NCI-H526 treated with DMSO at 0.1 percent for 48 hours (cell line): ENCODE measurements at regions not wholly inside any gene's neighbourhood (a gene's known extent, or its start where the extent isn't known, plus 50 kb on each side); places are given as distances from the start of the nearest gene placed in this dataset.

Experiments used
- DNase-seq: peaks from one replicate; lab custom pipeline; 2025; lab: John Stamatoyannopoulos, UW

DNA sequence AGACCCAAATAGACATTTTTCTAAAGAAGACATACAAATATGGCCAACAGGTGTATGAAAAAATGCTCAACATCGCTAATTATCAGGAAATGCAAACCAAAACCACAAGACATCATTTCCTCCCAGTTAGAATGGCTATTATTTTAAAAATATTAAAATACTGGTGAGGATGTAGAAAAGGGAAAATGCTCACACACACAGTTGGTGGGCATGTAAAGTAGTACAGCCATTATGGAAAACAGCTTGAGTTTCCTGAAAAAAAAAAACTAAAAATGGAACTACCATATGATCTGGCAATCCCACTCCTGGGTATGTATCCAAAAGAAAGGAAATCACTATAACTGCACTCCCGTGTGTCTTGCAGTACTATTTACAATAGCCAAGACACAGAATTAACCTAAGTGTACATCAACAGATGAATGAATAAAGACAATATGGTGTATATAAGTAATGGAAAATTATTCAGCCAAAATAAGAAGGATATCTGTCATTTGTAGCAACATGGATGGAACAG lies 128.9 kb upstream of the DKK2 start:
- no peak for DNase-seq

GRCh38 chr4:107156443-107156842 lies 120.3 kb upstream of the DKK2 start:
- no peak for DNase-seq

DNA sequence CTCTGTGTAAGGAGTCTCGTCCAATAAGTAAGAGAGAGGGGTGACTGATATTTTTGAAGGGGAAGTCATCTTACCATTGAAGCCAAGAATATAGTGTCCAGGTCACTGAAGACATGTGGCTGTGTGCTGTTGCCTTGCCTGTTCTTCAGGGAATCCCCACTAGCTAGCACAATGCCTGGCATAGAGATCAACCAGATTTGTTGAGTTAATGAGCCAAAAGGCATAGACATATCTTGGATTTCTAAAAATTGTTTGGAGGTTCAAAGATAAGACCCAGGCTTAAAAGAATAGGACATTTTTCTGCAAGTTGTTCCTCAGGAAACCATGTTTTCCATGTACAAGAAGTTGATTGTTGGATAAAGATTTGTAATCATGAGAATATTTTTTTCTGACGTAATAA lies 119.3 kb upstream of the DKK2 start:
- DNase-seq = no peak

- DNase-seq = no peak
These were observed 117.8 kb upstream of the DKK2 start for GRCh38 chr4:107153956-107154355.

- no peak for DNase-seq
These were observed 117.1 kb upstream of the DKK2 start for GRCh38 chr4:107153228-107153627.

DNA sequence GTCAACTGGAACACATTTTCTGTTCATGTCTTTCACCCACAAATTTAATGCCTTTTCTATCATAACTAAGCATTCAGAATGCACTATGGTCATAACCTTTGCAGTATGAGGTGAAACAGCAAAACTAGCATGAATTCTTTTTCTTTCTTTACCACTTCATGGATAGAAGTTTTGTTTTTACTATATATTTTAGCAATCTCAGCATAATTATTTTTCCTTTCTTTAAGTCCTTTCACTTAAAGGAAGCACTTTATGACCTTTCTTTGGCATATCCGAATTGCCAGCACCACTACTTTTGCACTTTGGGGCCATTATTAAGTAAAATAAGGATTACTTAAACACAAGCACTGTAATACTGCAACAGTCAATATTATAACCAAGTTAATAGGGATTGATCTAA lies 115.1 kb upstream of the DKK2 start:
- DNase-seq = no peak

DNA sequence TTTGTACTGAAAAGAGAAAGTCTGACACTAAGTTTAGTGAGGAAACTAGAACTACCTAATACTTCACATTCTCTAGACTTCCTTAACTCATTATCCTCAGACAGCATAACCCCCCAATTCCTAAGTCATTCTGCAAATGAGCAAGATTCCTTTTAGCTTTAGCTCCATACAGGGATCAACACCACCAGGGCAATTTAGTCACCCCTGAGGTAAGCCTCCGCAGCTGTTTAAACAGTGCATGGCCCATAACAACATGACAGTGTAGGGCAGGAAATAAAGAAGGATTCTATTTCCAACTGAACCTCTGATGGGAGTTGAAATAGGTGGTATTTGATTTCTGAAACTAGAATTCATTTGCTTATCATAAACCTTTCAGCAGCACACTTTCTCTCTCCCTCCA lies 112.8 kb upstream of the DKK2 start:
- no peak for DNase-seq

DNA sequence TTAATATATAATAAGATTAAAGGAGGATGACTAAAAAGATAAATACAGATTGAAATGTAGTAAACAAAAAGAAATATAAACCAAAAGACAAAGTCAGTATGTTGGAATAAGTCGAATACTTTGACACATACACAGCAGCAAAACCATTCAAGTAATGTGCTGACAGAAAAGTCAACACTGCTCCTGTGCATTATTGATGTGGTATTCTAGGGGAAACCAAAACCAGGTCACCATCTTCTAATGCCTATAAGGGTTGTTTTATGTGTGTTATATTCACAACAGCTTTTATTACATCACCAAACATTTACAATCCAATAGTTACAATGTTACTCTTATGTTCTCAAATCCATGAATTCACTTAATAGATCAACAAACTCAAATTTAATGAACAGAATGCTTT lies 111.8 kb upstream of the DKK2 start:
- no peak for DNase-seq

- no peak for DNase-seq
These were observed 102.3 kb upstream of the DKK2 start for GRCh38 chr4:107138433-107138832.

DNA sequence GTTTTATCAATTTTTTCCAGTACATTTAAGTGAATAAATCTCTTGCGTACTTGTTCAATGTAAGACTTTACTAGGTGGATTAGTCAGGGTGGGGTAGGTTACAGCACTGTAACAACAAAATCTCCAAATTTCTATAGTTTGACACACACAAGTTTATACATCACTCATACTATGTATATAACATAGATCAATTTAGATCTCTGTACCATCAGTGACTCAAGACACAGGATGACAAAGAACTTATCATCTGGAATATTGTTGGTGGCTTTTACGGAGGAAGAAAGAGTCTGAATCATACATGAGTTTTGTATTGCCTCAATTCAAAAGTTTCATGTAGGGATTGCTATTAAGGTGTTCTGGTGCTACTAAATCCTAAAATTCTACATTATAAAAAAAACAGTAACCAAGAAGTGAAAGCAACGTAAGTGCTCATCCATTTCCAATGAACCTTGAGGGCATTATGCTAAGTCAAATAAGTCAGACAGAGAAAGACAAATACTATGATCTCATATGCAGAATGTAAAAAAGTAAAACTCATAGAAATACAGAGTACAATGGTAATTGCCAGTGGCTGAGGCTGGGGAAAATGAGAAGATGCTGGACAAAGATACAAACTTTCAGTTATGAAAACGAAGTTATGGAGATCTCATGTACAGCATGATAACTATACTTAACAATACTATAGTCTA lies 98.0 kb upstream of the DKK2 start:
- DNase-seq = no peak

DNA sequence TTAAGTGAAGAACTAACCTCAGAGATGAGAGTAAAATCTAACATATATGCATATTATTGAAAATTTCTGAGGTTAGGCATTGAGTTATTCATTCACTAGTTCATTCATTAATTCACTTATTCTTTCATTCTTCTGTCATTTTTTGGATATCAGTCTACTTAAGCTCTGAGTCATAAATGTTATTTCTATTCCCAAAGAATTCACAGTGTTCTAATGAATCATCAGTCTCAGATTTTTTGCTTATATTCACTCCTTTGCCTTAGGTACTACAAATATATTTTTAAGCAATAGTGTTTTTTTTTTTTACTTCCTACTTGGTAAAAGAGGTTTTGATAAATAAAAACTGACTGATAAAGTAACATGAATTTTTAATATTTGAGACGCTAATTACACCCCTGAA lies 95.2 kb upstream of the DKK2 start:
- no peak for DNase-seq

- DNase-seq = no peak
These were observed 94.0 kb upstream of the DKK2 start for GRCh38 chr4:107130157-107130556.

- no peak for DNase-seq
These were observed 93.5 kb upstream of the DKK2 start for GRCh38 chr4:107129611-107130010.

- DNase-seq = no peak
These were observed 93.0 kb upstream of the DKK2 start for GRCh38 chr4:107129076-107129475.

- DNase-seq = no peak
These were observed 92.0 kb upstream of the DKK2 start for GRCh38 chr4:107128116-107128515.

DNA sequence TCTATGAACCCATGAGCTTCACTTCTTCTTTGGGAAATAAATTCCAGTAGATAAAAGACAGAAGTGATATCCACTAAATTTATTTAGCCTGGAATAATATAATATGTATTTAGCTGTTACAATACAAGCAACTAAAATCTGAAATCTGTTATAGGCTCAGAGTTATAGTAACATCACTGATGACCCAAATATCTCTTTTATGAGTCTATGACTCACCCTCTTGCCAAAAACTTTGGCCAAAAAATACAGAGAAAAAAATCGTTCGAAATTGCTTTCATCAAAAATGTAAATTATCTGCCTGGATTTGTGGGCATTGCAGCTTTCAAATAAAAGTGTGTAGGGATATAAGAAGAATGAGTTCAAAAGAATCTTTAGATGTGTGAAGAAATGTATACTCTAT lies 89.4 kb upstream of the DKK2 start:
- no peak for DNase-seq

DNA sequence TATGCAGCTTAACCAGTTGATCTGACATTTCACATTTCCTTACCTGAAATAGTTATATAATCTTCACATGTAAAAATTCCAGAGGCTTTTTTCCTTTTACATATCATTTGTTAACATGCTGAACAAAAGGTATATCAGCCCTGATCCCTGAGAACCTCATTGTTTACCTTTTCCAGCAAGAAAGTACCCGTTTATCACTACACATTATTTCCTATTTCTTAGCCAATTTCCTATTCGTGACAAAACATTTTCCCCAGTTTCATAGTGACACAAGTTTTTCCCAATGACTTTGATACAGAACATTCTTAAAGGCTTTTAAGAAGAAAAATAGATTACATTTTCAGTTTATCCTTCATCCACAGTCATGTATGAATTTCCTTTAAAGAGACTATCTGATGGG lies 86.6 kb upstream of the DKK2 start:
- DNase-seq = no peak

GRCh38 chr4:107120661-107121060 lies 84.5 kb upstream of the DKK2 start:
- DNase-seq = no peak

DNA sequence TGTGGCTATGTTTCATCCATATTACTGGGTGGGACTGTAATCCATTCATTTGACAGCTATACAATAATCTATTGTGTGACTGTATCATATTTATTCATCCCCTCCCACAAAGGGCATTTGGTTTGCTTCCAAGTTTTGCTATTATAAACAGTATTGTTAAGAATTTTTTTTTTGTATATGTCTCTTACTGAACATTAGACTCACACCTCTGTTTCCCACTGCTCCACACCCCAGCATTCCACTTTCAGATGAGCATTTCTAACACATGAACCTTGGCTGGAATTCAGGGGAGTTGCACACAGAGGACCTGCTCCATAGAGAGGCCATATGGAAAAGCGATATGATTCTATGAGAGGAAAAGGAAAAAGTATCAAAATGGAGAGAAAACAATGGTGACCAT lies 81.6 kb upstream of the DKK2 start:
- no peak for DNase-seq

- no peak for DNase-seq
These were observed 79.2 kb upstream of the DKK2 start for GRCh38 chr4:107115185-107115847.

GRCh38 chr4:107114059-107114458 lies 77.9 kb upstream of the DKK2 start:
- no peak for DNase-seq

- DNase-seq = no peak
These were observed 62.3 kb upstream of the DKK2 start for GRCh38 chr4:107098401-107098800.

- no peak for DNase-seq
These were observed 58.9 kb upstream of the DKK2 start for GRCh38 chr4:107094976-107095375.

DNA sequence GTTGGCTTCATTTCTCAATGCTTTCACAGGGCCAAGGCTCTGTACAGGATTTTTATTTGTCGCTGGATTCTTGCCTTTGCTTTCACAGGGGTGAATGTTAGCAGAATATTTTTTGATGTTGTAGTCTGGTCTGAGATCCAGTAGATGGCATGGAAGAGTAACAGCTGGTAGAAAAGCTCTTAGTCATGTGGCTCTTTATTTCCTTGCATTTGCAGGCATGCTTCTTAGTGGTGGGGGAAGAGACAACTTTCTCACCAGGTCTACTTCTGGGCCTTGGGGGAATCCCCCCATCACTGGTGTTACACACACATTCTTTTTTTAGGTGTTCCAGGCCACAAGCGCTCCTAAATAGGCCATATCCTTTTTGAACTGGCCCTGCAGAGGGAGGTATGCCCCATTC lies 58.2 kb upstream of the DKK2 start:
- no peak for DNase-seq
